ENCODE measurements at regions not wholly inside any gene's neighbourhood (a gene's known extent, or its start where the extent isn't known, plus 50 kb on each side); places are given as distances from the start of the nearest gene placed in this dataset.

DNA sequence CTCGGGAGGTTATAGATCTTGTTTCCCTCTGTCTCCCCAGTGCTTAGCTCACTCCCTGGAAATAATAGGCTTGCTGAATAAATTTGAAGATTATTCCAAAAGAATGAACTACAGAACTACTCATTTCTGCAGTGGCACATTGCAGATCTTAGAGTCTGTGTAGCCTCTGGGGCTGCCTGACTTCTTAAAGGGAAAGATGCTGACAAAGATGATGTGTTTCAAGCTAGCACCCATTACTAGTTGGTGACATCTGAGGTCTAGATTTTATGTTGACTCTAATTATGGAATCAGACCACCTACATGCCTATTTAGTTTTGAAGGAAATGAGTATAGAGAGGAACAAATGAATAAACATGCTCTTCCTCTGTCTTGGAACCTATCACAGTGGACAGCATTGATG, 123.7 kb upstream of the KCNIP4 start:
- TF ChIP-seq, protein P1, sequence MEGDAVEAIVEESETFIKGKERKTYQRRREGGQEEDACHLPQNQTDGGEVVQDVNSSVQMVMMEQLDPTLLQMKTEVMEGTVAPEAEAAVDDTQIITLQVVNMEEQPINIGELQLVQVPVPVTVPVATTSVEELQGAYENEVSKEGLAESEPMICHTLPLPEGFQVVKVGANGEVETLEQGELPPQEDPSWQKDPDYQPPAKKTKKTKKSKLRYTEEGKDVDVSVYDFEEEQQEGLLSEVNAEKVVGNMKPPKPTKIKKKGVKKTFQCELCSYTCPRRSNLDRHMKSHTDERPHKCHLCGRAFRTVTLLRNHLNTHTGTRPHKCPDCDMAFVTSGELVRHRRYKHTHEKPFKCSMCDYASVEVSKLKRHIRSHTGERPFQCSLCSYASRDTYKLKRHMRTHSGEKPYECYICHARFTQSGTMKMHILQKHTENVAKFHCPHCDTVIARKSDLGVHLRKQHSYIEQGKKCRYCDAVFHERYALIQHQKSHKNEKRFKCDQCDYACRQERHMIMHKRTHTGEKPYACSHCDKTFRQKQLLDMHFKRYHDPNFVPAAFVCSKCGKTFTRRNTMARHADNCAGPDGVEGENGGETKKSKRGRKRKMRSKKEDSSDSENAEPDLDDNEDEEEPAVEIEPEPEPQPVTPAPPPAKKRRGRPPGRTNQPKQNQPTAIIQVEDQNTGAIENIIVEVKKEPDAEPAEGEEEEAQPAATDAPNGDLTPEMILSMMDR (IDR thresholded peaks at IDR 0.05; ENCODE audit: unreplicated experiment), result no peak
- Mint-ChIP-seq H3K36me3 (ENCODE audit: insufficient read depth, unreplicated experiment) (no peaks in the 10 kb centered on the region), H3K4me1 (ENCODE audit: insufficient read depth, unreplicated experiment) (peaks cover 9% of the 10 kb centered on the region), H3K27ac (ENCODE audit: low read depth, unreplicated experiment) (no peak overlapping the region), H3K27me3 (ENCODE audit: insufficient read depth, unreplicated experiment) (no peaks in the 10 kb centered on the region), H3K9me3 (ENCODE audit: unreplicated experiment) (peaks cover 8% of the 10 kb centered on the region), H3K4me3 (ENCODE audit: unreplicated experiment) (no peak overlapping the region)
- no peak for DNase-seq (ENCODE audit: unreplicated experiment)
- CTCF ChIA-PET, result interaction anchor here (0.6 to 1.2 kb wide), 3 partner anchors 283 to 567 kb away, joined by 3 read pairs; no protein-coding TSS in a partner anchor
- intact Hi-C loops (cut with micrococcal nuclease), result no loop called here
- POLR2A ChIA-PET, result no interaction called here
- BruUV-seq (replicated peaks), result no TSS peak

- Mint-ChIP-seq H3K27ac (ENCODE audit: low read depth, unreplicated experiment) (peak overlapping the region; percentile 20), H3K4me1 (ENCODE audit: insufficient read depth, unreplicated experiment) (peaks cover 9% of the 10 kb centered on the region), H3K4me3 (ENCODE audit: unreplicated experiment) (no peak overlapping the region), H3K36me3 (ENCODE audit: insufficient read depth, unreplicated experiment) (no peaks in the 10 kb centered on the region), H3K9me3 (ENCODE audit: unreplicated experiment) (peaks cover 8% of the 10 kb centered on the region), H3K27me3 (ENCODE audit: insufficient read depth, unreplicated experiment) (no peaks in the 10 kb centered on the region)
- POLR2A ChIA-PET, result no interaction called here
- BruUV-seq (replicated peaks), result no TSS peak
- intact Hi-C loops (cut with micrococcal nuclease), result no loop called here
- TF ChIP-seq, protein P1 (IDR thresholded peaks at IDR 0.05; ENCODE audit: unreplicated experiment), result no peak
- CTCF ChIA-PET, result interaction anchor here (0.6 to 0.9 kb wide), 2 partner anchors 34 to 318 kb away, joined by 3 read pairs; no protein-coding TSS in a partner anchor
- peak; percentile 62 for DNase-seq (ENCODE audit: unreplicated experiment)
These were observed 123.2 kb upstream of the KCNIP4 start for GRCh38 chr4:22071749-22072148.

DNA sequence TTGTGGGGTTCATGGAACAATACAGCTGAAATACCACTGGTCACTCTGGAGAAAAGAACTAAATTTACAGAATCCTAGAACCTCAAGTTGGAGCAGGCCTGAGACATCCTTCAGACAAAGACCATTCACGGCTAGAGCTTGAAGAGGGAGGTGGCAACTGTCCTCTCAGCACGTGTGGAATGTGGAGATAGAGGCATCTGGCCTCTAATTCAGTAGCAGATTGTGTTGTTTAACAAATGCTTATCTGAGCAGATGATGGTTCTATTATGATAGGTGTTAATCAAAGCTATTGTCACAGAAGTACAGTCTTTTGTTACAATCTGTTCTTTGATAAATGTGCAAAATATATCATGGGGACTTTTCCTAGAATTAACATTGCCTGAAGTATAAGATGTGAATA, 121.7 kb upstream of the KCNIP4 start:
- CTCF ChIA-PET, result no interaction called here
- Mint-ChIP-seq H3K4me1 (ENCODE audit: insufficient read depth, unreplicated experiment) (peaks cover 9% of the 10 kb centered on the region), H3K9me3 (ENCODE audit: unreplicated experiment) (peaks cover 8% of the 10 kb centered on the region), H3K27me3 (ENCODE audit: insufficient read depth, unreplicated experiment) (no peaks in the 10 kb centered on the region), H3K36me3 (ENCODE audit: insufficient read depth, unreplicated experiment) (no peaks in the 10 kb centered on the region), H3K4me3 (ENCODE audit: unreplicated experiment) (no peak overlapping the region), H3K27ac (ENCODE audit: low read depth, unreplicated experiment) (no peak overlapping the region)
- intact Hi-C loops (cut with micrococcal nuclease), result no loop called here
- no TSS peak for BruUV-seq (replicated peaks)
- POLR2A ChIA-PET, result interaction anchor here (0.6 kb wide), 1 partner anchor 151 kb away, joined by 3 read pairs; no protein-coding TSS in a partner anchor
- DNase-seq (ENCODE audit: unreplicated experiment), result no peak
- TF ChIP-seq, protein P1 (IDR thresholded peaks at IDR 0.05; ENCODE audit: unreplicated experiment), result no peak

DNA sequence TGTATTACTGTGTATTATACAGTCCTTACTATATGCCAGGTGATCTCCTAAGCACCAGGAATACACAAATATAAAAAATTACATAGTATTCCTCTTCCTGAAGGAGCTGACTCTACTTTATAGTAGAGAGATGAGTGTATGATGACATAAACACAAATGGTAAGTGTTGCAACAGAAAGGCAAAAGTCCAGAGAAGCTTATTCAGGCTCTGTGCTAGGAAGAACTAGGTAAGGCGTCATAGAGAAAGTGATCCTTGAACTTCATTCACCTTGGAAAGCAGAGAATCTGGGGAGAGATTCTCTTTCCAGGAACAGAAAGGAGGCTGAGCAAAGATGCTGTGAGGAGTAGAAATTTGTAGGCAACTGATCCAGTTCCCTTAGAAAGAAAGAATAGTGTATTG, 115.0 kb upstream of the KCNIP4 start:
- peak; percentile 9 for DNase-seq (ENCODE audit: unreplicated experiment)
- Mint-ChIP-seq H3K27ac (ENCODE audit: low read depth, unreplicated experiment) (no peak overlapping the region), H3K4me1 (ENCODE audit: insufficient read depth, unreplicated experiment) (no peaks in the 10 kb centered on the region), H3K36me3 (ENCODE audit: insufficient read depth, unreplicated experiment) (no peaks in the 10 kb centered on the region), H3K4me3 (ENCODE audit: unreplicated experiment) (no peak overlapping the region), H3K27me3 (ENCODE audit: insufficient read depth, unreplicated experiment) (no peaks in the 10 kb centered on the region), H3K9me3 (ENCODE audit: unreplicated experiment) (no peaks in the 10 kb centered on the region)
- ChIA-PET CTCF (no interaction called here), POLR2A (no interaction called here)
- TF ChIP-seq, protein P1 (IDR thresholded peaks at IDR 0.05; ENCODE audit: unreplicated experiment), result no peak
- no TSS peak for BruUV-seq (replicated peaks)
- intact Hi-C loops (cut with micrococcal nuclease), result no loop called here

Data from MCF 10A (cell line).